Germinal center (tissue), 1 donor: ENCODE measurements at regions not wholly inside any gene's neighbourhood (a gene's known extent, or its start where the extent isn't known, plus 50 kb on each side); places are given as distances from the start of the nearest gene placed in this dataset.
A peak's percentile ranks its signal among the peaks of the same experiment; 100 is the strongest.

Experiments used
- DNase-seq: peaks from one replicate; pipeline ENCODE4 v3.0.0; 2012; ENCODE audit warnings: mixed read lengths, low spot score

DNA sequence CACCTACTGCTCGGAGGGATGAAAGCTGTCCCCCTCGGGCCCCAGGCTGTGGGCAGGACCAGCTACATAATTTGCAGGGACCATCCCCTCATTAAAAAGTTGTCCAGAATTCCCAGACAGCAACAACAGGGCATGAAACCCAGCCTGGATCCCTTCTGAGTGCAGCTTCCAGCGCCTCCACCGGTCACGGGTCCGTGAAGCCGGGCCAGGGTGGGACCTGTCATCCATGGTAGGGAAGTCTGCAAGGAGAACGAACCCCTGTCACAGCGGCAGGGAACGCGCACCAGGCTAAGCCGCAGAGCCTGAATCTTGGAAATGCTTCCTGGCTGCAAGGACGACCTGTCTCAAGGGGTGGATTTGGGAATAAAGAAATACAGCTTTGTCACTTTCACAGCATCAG is 214.2 kb downstream of the RBFOX3 start:
- no peak for DNase-seq

DNA sequence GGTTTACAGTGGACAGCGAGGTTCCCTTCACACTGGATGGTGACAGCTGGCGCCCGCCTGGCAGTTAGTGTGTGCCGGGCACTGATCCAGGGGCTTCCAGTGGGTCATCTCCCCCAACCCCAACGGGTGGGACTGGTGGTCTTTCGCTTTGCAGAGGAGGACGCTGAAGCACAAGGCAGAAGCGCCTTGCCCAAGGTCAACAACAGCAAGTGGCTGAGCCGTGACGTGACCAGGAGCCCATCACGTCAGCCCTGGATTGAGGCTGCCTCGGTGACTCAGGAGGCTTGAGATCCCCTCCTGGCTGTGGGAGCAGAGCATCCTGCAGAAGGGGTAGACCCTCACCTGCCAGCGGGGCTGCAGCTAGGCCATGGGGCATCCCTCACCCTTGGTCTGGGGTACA is 215.3 kb downstream of the RBFOX3 start:
- DNase-seq: no peak

DNA sequence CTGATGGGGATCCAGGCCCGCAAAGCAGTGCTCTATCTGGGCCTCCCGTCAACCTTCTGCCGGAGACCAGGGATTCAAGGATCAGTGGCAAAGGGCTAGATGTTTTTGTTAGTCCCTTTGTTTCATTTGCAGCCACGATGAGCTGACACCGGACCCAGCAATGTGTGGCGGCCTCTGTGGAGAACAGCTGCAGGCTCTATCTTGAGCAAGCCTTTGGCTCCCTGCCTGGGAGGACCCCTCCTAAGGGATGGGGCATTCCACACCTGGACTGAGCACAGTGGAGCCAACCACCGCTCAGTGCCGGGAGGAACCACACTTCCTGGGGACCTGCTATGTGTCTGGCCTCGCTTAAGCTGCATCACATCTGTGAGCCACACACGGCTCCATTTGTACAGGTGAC is 215.8 kb downstream of the RBFOX3 start:
- DNase-seq: no peak

DNA sequence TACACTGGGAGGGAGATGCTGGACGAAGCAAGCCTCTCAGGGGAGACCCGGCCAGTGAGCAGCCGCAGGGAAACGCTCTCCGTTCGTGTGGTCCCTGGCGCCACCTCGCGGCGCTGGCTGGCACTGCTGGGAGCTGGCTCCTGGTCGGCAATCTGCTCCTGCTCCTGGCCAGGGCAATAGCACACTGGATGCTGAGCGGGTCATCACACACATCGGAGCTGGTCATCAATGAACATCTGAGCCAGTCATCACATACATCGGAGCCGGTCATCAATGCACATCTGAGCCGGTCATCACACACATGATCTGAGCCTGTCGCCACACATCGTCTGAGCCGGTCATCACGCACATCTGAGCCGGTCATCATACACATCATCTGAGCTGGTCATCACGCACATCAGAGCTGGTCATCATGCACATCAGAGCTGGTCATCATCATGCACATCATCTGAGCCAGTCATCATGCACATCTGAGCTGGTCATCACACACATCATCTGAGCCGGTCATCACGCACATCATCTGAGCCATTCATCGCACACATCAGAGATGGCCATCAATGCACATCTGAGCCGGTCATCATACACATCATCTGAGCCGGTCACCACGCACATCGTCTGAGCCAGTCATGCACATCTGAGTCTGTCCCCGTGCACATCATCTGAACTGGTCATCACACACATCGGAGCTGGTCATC is 217.3 kb downstream of the RBFOX3 start:
- DNase-seq: peak; percentile 81

DNA sequence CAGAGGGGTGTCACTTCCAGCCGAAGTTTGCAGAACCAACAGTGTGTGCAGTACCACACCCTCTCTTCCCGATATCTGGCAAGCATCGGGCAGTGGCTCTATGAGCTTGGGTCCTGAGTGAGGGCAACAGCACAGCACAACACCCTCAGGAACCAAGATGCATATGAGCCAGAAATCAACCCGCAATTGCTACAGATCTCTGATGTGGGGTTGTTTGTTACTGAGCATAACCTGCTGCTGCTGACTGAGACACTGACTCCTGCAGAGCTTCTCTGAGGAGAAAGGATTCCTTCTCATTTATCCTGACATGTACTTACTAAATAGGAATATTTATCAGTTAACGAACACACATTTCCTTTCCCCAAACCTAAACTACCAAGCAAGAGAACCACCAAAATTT is 218.3 kb downstream of the RBFOX3 start:
- DNase-seq: no peak

DNA sequence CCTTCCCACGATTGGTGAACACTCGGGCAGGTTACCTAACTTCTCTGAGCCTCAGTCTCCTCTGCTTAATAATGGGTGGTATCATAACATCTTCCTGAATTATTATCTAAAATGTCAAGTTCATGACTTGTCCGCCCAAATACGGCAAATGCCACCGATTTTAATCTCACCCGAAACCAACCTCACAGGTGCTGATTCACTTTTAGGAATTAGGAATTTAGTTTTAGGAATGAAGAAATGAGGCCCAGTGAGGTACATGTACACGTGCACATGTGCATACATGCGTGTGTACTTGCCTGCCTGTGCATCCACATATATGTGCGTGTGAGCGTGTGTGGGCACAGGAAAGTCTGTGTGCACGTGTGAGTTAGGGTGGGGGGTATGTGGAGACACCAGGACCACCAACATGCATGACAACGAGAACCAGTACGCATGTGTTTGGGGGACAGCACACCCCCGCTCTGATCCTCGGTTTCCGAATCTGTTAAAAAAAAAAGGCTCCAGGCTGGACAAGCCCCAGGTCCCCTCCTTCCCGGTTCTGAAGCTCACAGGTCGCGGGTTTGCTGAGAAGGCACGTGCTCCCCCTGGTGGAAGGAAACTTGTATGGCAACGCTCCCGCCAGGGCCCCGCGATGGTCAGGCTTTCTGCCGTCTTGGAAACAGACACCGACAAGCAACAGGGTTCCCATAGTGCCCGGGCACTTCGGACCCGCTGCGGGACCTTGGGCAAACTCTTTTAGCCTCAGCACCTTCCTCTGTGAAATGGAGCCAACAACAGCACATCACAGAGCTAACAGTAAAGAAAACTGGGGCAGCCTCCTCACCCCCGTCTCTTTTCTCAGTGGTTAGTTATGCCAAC is 219.2 kb downstream of the RBFOX3 start:
- peak; percentile 76 for DNase-seq

DNA sequence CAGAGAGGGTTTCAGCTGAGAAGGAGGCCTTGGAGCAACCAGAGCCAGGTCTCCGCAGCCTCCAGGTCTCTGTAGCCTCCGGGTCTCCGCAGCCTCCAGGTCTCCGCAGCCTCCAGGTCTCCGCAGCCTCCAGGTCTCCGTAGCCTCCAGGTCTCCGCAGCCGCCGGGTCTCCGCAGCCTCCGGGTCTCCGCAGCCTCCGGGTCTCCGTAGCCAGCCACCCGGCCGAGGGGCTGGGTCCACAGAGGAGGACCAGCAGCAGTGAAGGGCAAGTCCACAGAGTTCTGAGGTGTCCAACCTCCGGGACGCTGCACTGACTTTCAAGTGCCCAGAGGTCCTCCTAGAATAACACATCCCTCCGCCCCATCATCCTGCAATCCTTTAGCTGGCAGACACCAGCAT is 221.0 kb downstream of the RBFOX3 start:
- no peak for DNase-seq

DNA sequence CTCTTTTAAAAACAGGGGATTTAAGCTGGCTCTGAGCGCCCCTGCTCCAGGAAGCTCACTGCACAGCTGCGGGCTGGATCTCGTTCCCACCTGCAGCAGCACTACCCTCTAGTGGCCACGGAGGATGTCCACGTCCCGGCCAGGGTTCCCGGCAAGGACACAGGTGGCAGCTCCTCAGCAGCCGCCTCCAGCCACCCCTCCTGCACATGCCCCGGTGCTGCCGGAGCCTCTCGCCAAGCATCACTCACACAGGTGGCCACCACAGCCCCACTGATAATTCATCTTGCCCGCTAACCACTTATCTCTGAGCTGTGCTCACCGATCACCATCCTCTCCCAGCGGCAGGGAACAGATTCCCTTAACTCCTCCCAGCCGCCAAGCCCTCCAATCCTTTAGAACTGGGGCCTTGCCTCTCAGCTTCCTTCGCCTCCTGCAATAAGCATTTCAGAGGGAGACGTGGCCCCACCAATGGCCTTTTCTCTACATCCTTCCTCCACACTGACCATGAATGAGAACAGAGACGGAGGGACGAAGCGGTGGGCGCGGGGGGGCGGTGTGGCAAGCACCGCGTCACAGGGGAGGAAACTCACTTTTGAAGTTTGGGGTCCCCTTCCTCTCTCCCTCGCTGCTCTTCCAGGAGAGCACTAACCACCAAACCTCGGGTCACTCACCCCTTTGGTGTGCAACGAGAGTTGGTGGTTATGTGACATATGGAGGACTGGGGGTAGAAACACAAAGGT is 222.1 kb downstream of the RBFOX3 start:
- DNase-seq: peak; percentile 63

DNA sequence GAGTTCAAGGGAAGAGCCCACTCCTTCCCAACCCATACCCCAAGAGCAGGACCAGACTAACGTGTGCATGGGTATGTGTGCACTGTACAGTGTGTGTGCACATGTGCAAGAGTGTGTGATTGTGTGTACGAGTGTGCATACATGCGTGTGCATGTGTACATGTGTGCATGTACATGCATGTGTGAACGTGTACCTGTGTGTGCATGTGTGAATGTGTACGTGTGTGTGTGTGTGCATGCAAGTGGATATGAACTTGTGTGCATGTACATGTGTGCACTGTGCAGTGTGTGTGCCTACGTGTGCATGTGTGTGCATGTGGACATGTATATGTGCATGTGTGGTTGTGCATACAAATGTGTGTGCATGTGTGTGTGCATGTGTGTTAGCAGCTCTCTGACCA is 223.1 kb downstream of the RBFOX3 start:
- DNase-seq: no peak

DNA sequence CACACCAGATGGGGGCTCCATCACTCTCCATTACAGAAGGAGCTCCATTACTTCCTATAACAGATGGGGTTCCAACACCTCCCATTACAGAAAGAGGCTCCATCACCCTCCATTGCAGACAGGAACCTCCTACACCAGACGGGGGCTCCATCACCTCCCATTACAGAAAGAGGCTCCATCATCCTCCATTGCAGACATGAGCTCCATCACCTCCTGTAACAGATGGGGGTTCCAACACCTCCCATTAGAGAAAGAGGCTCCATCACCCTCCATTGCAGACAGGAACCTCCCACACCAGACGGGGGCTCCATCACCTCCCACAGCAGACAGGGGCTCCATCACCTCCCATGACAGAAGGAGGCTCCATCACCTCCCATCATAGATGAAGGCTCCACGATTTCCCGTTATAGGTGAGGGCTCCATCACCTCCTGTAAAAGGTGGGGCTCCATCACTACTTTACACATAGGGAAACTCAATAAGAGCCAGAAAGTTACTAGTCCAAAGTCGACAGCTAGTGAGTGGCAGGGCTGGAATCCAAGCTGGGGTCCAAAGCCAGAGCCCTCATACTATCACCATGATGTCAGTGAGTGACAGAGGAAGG is 224.8 kb downstream of the RBFOX3 start:
- DNase-seq: no peak

DNA sequence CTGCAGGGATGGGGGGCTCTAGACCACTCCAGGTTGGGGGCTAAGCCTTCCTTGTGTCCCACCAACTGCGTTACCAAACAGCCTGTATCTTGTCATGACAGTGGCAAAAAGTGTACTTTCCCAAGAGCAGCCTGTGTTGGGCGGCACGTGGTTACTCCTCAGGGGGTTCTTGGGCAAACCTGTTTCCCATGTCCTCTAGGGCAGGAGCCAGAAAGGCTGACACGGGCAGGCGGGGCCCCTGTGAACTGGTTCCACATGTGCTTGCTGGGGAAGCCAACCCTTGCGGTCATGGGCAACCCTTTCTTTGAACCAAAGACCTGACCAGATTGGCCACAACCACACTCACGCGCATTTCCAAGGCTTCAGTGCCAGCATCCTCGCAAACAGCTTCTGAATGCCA is 228.5 kb downstream of the RBFOX3 start:
- no peak for DNase-seq

DNA sequence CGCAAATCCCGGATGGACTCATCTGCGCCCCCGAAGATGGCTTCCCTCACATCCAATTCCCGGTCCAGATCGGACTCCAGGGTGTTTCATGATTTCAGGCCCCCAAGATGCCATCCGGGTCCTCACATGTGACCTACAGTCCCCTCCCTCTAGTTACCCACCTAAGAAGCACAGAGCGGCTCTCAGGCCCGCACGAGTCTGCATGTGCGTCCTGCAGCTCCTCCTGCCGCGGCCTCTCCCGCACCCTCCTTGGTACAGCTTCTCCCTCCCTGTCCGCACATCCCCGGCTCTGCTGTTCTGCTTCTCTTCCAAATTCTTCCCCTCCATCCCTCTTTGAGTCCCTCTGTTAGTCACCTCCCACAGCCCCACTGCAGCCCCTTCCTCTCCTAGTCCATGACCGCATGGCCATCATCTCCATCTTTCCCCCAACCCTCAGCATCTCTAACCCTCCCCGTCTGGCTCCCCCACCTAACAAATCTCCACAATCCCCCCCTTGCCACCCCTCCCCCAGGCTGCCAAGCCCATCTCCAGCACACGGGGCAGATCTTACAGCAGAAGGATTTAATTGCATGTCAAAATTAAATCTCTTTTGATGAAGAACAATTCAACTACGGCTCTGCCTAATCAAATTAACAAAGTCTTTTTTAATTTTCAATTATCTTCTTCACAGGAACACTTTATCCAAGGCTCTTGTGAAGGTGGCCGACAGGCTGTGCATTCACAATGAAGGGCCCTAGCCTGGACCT is 231.0 kb downstream of the RBFOX3 start:
- no peak for DNase-seq

DNA sequence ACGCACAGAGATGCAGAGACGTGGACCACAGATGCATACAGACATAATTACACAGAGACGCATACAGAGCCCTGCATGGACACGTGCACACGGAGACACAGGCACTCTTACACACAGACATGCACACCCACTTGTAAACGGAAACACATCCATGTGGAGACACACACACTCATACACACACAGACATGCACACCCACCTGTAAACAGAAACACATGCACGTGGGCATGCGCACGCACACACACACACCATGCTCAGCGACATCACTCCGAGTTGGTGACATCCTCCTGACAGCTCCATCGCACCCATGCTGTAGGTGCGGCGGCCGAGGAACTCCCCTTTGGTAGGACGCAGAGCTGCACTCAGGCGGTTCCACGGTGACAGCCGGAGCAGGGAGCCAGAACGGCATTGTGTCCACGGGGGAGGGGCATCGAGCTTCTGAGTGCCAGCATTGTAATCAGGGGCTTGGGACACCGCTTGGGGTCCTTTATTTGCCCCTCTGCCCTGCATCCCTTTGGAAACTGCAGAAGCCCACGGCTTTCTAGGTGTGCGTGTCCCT is 233.5 kb downstream of the RBFOX3 start:
- no peak for DNase-seq

DNA sequence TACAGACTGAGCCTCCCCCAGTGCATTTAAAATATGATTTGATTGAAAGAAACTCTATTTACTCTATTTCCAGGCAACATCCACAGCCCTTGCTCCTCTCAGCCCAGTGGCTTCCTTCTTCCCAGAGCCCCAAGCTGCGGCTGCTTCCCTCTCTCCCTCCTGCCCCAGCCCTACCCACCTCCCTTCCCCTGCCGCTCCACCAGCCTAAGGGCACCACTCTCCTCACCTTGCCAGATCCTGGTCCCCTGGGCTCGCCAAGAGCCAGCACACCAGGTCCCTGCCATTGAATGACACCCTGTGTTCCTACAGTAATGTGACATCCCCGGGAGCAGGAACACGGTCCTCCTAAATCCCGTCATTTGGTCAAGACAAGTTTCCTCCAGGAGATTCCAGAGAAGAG is 236.0 kb downstream of the RBFOX3 start:
- no peak for DNase-seq

DNA sequence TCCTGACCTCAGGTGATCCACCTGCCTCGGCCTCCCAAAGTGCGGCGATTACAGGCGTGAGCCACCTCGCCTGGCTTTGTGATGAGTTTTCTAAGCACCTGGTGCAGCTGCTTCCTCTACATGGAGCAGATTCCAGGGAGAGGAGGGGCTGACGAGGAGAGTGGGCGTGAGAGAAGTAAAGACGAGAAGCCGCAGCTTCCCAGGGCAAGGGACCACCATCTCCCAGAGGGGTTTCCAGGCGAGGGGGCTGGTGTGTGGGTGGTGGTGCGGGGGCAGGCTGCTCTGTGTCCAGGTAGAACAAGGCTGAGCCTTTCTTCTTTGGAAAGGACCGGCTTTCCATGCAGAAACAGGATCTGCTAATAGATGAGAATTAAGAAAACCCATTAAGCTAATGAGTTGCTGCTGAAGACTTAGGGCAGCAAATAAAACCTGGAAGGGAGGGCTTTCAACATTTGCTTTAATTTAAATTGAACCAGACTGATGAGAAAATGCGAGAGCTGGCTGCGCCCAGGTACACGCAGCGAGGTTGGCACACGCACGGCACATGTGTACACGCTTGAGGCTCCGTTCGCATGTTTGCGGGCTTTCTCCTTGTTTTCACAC is 236.7 kb downstream of the RBFOX3 start:
- DNase-seq: no peak

DNA sequence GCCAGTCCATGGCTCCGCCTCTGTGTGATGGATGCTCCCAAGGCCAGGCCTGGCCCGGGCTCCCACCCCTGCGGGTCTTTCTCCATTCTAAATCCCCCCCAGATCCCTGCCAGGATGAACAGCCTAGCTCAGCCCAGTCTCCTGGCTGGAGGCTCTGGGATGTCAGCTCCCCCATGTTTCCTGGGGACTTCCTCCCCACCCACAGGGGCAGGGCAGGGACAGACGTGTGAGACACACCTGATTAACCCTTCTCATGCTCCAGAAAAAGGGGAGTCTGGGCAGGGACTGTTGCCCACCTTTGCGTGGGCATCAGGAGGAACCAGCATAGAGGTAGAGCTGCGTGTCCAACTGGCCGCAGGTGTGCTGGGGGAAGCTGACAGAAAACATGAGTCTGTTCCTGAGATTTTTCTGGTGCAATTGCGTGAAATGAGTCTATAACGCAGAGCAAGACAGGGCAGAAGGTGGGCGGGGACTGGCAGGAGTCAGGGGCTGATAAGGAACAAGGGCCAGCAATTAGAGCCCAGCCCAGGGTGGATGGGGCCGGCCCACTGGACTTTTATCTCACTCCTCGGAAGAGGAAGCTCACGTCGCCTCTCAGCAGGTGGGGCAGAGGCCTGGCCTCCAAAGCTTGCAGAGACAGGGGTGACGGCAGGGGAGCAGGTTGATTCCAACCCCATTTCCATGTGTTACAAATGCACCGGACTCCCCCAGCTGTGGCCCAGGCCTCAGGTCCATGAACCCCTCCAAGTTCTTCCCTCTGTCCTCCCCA is 238.2 kb downstream of the RBFOX3 start:
- no peak for DNase-seq

DNA sequence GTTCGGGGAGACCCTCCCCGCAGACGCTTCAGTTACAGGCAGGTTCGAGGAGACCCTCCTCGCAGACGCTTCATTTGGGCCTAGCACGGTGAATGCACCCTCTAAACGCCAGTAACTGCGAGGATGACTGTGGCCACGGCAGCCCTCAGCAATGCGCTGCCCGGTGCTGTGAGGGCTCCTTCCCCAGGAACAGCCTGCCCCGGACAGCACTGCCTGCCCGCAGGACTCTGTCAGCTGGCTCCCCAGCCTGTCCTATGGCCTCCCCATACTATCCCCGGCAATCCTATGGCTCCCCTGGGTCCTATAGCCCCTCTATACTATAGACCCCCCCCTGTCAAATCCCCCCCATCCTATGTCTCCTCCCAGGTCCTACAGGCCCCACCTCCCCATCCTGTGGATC is 238.9 kb downstream of the RBFOX3 start:
- DNase-seq: no peak

DNA sequence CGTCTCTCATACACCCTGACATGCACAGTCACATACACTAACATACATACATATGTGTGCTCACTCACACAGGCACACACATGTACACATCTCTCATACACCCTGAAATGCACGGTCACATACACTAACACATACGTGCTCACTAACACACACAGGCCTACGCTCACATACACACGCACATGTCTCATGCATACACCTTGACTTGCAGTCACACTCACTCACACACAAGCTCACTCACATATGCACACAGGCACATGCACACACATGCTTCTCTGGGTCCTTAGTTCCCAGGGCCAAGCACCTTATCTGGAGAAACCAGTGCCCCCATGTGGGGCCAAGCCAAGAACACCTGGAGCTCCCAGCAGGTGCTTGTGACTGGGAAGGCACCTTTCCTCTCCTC is 240.3 kb downstream of the RBFOX3 start:
- no peak for DNase-seq

DNA sequence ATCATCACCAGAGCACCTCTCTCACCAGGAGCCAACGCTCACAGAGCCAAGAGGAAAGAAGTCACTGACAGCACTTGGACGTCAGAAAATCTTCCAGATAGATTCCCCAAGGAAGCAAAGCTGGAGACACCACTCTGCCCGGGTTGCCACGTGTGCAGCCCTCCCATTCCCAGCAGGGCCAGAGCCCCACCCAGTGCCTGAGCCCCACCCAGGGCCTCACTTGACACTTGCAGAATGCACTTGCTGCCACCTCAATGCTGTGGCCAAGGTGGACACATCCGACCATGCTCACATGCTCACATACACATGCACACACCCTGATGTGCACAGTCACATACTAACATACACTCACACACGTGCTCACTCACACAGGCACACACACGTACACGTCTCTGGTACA is 240.7 kb downstream of the RBFOX3 start:
- no peak for DNase-seq

DNA sequence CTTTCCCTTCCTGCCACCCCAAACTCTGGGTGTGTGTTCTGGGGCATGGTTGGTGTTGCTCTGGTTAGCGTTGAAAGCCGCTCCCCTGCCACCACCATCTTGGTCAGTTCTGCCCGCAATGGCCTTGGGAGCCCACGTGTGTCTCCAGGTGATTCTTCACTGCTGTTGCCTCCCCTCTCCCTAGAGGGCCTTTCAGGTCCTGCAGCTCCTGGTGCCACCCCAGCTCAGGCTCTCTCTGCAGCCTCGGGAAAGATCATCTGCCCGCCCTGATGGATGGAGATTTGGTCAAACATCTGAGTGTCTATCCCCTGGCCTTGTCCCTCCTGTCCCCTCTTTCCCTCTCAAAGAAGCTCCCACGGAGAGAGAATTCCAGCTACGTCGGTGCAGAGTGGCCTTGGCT is 241.3 kb downstream of the RBFOX3 start:
- no peak for DNase-seq
